ENCODE measurements at regions not wholly inside any gene's neighbourhood (a gene's known extent, or its start where the extent isn't known, plus 50 kb on each side); places are given as distances from the start of the nearest gene placed in this dataset.

- in situ Hi-C loops (cut with MboI) = no loop called here
- H3K4me1 ChIP-seq (ENCODE audit: control insufficient read depth, insufficient read depth, low read length) = no peaks in the 10 kb centered on the region
- no peak for TF ChIP-seq POLR2AphosphoS5 (IDR thresholded peaks at IDR 0.05; ENCODE audit: low read length)
- peak in 1 of 2 experiments; percentile 35; a peak in 1 of 4 replicates for TF ChIP-seq ETV6 (conservative IDR thresholded peaks at IDR 0.05 in 1 of 2, IDR thresholded peaks at IDR 0.05 in 1 of 2; ENCODE audit: borderline replicate concordance in 1 of 2, low read depth in 1 of 2)
- ATAC-seq (no peak), FAIRE-seq (no peak), DNase-seq (ENCODE audit: low read depth, low spot score) (no peak)
- ChIA-PET CTCF (no interaction called here), RAD21 (ENCODE audit: unreplicated experiment) (no interaction called here), SMC1A (ENCODE audit: uncharacterized antibody, unreplicated experiment) (no interaction called here), POLR2A (no interaction called here)
- no peak overlapping the region for H2AFZ ChIP-seq (ENCODE audit: control insufficient read depth, low read depth, low read length)
- 46% methylated on average over 3 of the region's 3 CpGs for WGBS (ENCODE audit: insufficient coverage, insufficient replicate concordance, low lambda C conversion rate, missing lambda C conversion rate)
- H3K9me3 ChIP-seq (replicated peaks; ENCODE audit: control insufficient read depth, insufficient read depth, low read length) = no peaks in the 10 kb centered on the region
- BruUV-seq (replicated peaks) = no TSS peak
- H3K27ac ChIP-seq (ENCODE audit: control insufficient read depth, insufficient read depth) = no peak overlapping the region
- intact Hi-C loops (cut with micrococcal nuclease; ENCODE audit: unreplicated experiment) = no loop called here
- no peak overlapping the region for H3K4me3 ChIP-seq
- no peaks in the 10 kb centered on the region for H3K79me2 ChIP-seq (ENCODE audit: control insufficient read depth, insufficient read depth, low read length)
- H4K20me1 ChIP-seq (ENCODE audit: control insufficient read depth, insufficient read depth) = no peaks in the 10 kb centered on the region
- H3K27me3 ChIP-seq (replicated peaks in 1 of 2; ENCODE audit: control insufficient read depth in 2 of 2, insufficient read depth in 2 of 2, low read length in 1 of 2) = 0 out of 4 replicates have a peak, but pooled peaks cover 0 to 3% of the 10 kb centered on the region in 2 experiments
- H3K4me2 ChIP-seq (ENCODE audit: control insufficient read depth, insufficient read depth) = no peak overlapping the region
- no peak overlapping the region for H3K9ac ChIP-seq (ENCODE audit: control insufficient read depth, insufficient read depth, low read length)
- H3K36me3 ChIP-seq (ENCODE audit: control insufficient read depth in 2 of 2, insufficient read depth in 2 of 2, low read length in 1 of 2) = no peaks in the 10 kb centered on the region
Measured at GRCh38 chr4:145388043-145388442, 93.6 kb upstream of the SMAD1 start.

- WGBS (ENCODE audit: insufficient coverage, insufficient replicate concordance, low lambda C conversion rate, missing lambda C conversion rate) = 26% methylated on average over 3 of the region's 3 CpGs
- SMC1A ChIA-PET (ENCODE audit: uncharacterized antibody, unreplicated experiment) = interaction anchor here (0.7 to 1.5 kb wide), 2 partner anchors 8 to 282 kb away, joined by 3 read pairs; no protein-coding TSS in a partner anchor
- TF ChIP-seq E2F8 (IDR thresholded peaks at IDR 0.05; ENCODE audit: low read depth, partially characterized antibody) (no peak), BRCA1 (IDR thresholded peaks at IDR 0.05; ENCODE audit: low read depth, low read length) (no peak), YBX1 (IDR thresholded peaks at IDR 0.05) (no peak), ZNF592 (IDR thresholded peaks at IDR 0.05) (no peak), BACH1 (IDR thresholded peaks at IDR 0.05; ENCODE audit: borderline replicate concordance) (no peak)
- H3K9me3 ChIP-seq (replicated peaks; ENCODE audit: control insufficient read depth, insufficient read depth, low read length) = no peaks in the 10 kb centered on the region
- no peak overlapping the region for H2AFZ ChIP-seq (ENCODE audit: control insufficient read depth, low read depth, low read length)
- H3K9ac ChIP-seq (ENCODE audit: control insufficient read depth, insufficient read depth, low read length) = no peak overlapping the region
- RAD21 ChIA-PET (ENCODE audit: unreplicated experiment) = no interaction called here
- H3K4me3 ChIP-seq = no peak overlapping the region
- DNase-seq (ENCODE audit: low read depth, low spot score) (no peak), FAIRE-seq (no peak), ATAC-seq (no peak)
- intact Hi-C loops (cut with micrococcal nuclease; ENCODE audit: unreplicated experiment) = no loop called here
- no peak overlapping the region for H3K4me2 ChIP-seq (ENCODE audit: control insufficient read depth, insufficient read depth)
- 0 out of 4 replicates have a peak, but pooled peaks cover 0 to 3% of the 10 kb centered on the region in 2 experiments for H3K27me3 ChIP-seq (replicated peaks in 1 of 2; ENCODE audit: control insufficient read depth in 2 of 2, insufficient read depth in 2 of 2, low read length in 1 of 2)
- POLR2A ChIA-PET = no interaction called here
- no peaks in the 10 kb centered on the region for H4K20me1 ChIP-seq (ENCODE audit: control insufficient read depth, insufficient read depth)
- H3K79me2 ChIP-seq (ENCODE audit: control insufficient read depth, insufficient read depth, low read length) = no peaks in the 10 kb centered on the region
- no TSS peak for BruUV-seq (replicated peaks)
- H3K27ac ChIP-seq (ENCODE audit: control insufficient read depth, insufficient read depth) = no peak overlapping the region
- in situ Hi-C loops (cut with MboI) = no loop called here
- H3K36me3 ChIP-seq (ENCODE audit: control insufficient read depth in 2 of 2, insufficient read depth in 2 of 2, low read length in 1 of 2) = no peaks in the 10 kb centered on the region
- no peaks in the 10 kb centered on the region for H3K4me1 ChIP-seq (ENCODE audit: control insufficient read depth, insufficient read depth, low read length)
- CTCF ChIA-PET = interaction anchor here (1.2 kb wide), 1 partner anchor 77 kb away, joined by 3 read pairs; no protein-coding TSS in a partner anchor
Measured at GRCh38 chr4:145387079-145387478, 94.6 kb upstream of the SMAD1 start.

Measured in GM12878 (cell line).